Tibial nerve (tissue), 4 donors: ENCODE measurements at regions not wholly inside any gene's neighbourhood (a gene's known extent, or its start where the extent isn't known, plus 50 kb on each side); places are given as distances from the start of the nearest gene placed in this dataset.

Experiments used
- DNase-seq, 2 donors: peaks; one replicate each; pipeline ENCODE4 v3.0.0-alpha.2; 2019; ENCODE audit warnings: low spot score in 2 of 2
- H3K27ac ChIP-seq, 4 donors: fragments of 200-600 bp; sonication (generic) in 3 of 4; one replicate each; pipeline ENCODE4 v1.5.1; 2017 to 2019; ENCODE audit warnings: mild to moderate bottlenecking in 1 of 4
- H3K27me3 ChIP-seq, 2 donors: fragments of 200-600 bp; sonication (generic) in 1 of 2; one replicate each; pipeline versions ENCODE4 v1.5.1 to v1.6.0; 2017 to 2019
- H3K36me3 ChIP-seq, 3 donors: fragments of 200-600 bp; sonication (generic); one replicate each; pipeline ENCODE4 v1.5.1; 2018 to 2019
- H3K4me1 ChIP-seq, 4 donors: fragments of 200-600 bp; sonication (generic) in 3 of 4; one replicate each; pipeline ENCODE4 v1.5.1; 2017 to 2019
- H3K4me3 ChIP-seq, 4 donors: fragments of 200-600 bp; sonication (generic) in 3 of 4; one replicate each; pipeline ENCODE4 v1.5.1; 2017 to 2019; ENCODE audit warnings: mild to moderate bottlenecking in 1 of 4, moderate library complexity in 1 of 4
- H3K9me3 ChIP-seq, 4 donors: fragments of 200-600 bp; sonication (generic) in 3 of 4; one replicate each; pipeline ENCODE4 v1.5.1; 2017 to 2019
- EP300 ChIP-seq, 2 donors: sonication (generic); formaldehyde crosslinking; IDR thresholded peaks; one replicate each; pipeline ENCODE4 v1.6.1; 2017; ENCODE audit warnings: antibody characterized with exemption in 2 of 2, mild to moderate bottlenecking in 1 of 2
- POLR2A ChIP-seq, 2 donors: fragments of 450-650 bp; IDR thresholded peaks; one replicate each; pipeline ENCODE4 v1.6.1; 2017; ENCODE audit warnings: antibody characterized with exemption in 2 of 2, mild to moderate bottlenecking in 2 of 2, moderate library complexity in 2 of 2
- WGBS, 2 donors: methylation state at CpG; one replicate each; pipeline ENCODE4 v1.1.5; 2018; 5-methylcytosine and 5-hydroxymethylcytosine counted together
- TF ChIP-seq, protein P1 (sequence below), 5 experiments: fragments of 200-600 bp in 3 of 5; fragments of 450-650 bp in 2 of 5; sonication (generic) in 3 of 5; IDR thresholded peaks; one replicate each; pipeline ENCODE4 v1.5.1; 2016 to 2019; ENCODE audit warnings: antibody characterized with exemption in 5 of 5, mild to moderate bottlenecking in 3 of 5, moderate library complexity in 2 of 5

- H3K27ac ChIP-seq: no peak overlapping the region
- no peaks in the 10 kb centered on the region for H3K36me3 ChIP-seq
- WGBS, 2 donors: 63 to 75% methylated on average over 2 of the region's 2 CpGs
- no peaks in the 10 kb centered on the region for H3K4me1 ChIP-seq
- DNase-seq: no peak
- H3K4me3 ChIP-seq: no peak overlapping the region
- no peaks in the 10 kb centered on the region for H3K9me3 ChIP-seq
- no peak for TF ChIP-seq POLR2A (IDR thresholded peaks at IDR 0.05)
- TF ChIP-seq, protein P1, sequence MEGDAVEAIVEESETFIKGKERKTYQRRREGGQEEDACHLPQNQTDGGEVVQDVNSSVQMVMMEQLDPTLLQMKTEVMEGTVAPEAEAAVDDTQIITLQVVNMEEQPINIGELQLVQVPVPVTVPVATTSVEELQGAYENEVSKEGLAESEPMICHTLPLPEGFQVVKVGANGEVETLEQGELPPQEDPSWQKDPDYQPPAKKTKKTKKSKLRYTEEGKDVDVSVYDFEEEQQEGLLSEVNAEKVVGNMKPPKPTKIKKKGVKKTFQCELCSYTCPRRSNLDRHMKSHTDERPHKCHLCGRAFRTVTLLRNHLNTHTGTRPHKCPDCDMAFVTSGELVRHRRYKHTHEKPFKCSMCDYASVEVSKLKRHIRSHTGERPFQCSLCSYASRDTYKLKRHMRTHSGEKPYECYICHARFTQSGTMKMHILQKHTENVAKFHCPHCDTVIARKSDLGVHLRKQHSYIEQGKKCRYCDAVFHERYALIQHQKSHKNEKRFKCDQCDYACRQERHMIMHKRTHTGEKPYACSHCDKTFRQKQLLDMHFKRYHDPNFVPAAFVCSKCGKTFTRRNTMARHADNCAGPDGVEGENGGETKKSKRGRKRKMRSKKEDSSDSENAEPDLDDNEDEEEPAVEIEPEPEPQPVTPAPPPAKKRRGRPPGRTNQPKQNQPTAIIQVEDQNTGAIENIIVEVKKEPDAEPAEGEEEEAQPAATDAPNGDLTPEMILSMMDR (IDR thresholded peaks at IDR 0.05): no peak
- no peaks in the 10 kb centered on the region for H3K27me3 ChIP-seq
Measured at GRCh38 chr3:135622215-135622614, 343.3 kb upstream of the PPP2R3A start.

GRCh38 chr3:135622656-135623055, 342.9 kb upstream of the PPP2R3A start:
- H3K36me3 ChIP-seq: no peaks in the 10 kb centered on the region
- H3K9me3 ChIP-seq: no peaks in the 10 kb centered on the region
- no peak overlapping the region for H3K4me3 ChIP-seq
- no peaks in the 10 kb centered on the region for H3K27me3 ChIP-seq
- no peak overlapping the region for H3K27ac ChIP-seq
- no peaks in the 10 kb centered on the region for H3K4me1 ChIP-seq
- TF ChIP-seq POLR2A (IDR thresholded peaks at IDR 0.05): no peak
- TF ChIP-seq, protein P1 (IDR thresholded peaks at IDR 0.05): no peak
- no peak for TF ChIP-seq EP300 (IDR thresholded peaks at IDR 0.05)
- no peak for DNase-seq

GRCh38 chr3:135623558-135623957, 342.0 kb upstream of the PPP2R3A start:
- Histone ChIP-seq H3K4me3 (no peak overlapping the region), H3K27ac (no peak overlapping the region), H3K9me3 (no peaks in the 10 kb centered on the region), H3K36me3 (no peaks in the 10 kb centered on the region), H3K4me1 (no peaks in the 10 kb centered on the region), H3K27me3 (no peaks in the 10 kb centered on the region)
- 79 to 81% methylated on average over 2 of the region's 2 CpGs for WGBS, 2 donors
- TF ChIP-seq POLR2A (IDR thresholded peaks at IDR 0.05) (no peak), EP300 (IDR thresholded peaks at IDR 0.05) (no peak)
- TF ChIP-seq, protein P1 (IDR thresholded peaks at IDR 0.05): no peak
- DNase-seq: no peak

GRCh38 chr3:135627057-135627456, 338.5 kb upstream of the PPP2R3A start:
- Histone ChIP-seq H3K9me3 (no peaks in the 10 kb centered on the region), H3K4me3 (no peak overlapping the region), H3K27me3 (no peaks in the 10 kb centered on the region), H3K36me3 (no peaks in the 10 kb centered on the region), H3K4me1 (no peaks in the 10 kb centered on the region), H3K27ac (no peak overlapping the region)
- WGBS, 2 donors: 60 to 68% methylated on average over 4 of the region's 4 CpGs
- no peak for DNase-seq
- TF ChIP-seq EP300 (IDR thresholded peaks at IDR 0.05) (no peak), POLR2A (IDR thresholded peaks at IDR 0.05) (no peak)
- TF ChIP-seq, protein P1 (IDR thresholded peaks at IDR 0.05): no peak

GRCh38 chr3:135629701-135630408, 335.7 kb upstream of the PPP2R3A start:
- no peak for DNase-seq

More at GRCh38 chr3:135629701-135630408, 335.7 kb upstream of the PPP2R3A start:
- Histone ChIP-seq H3K27ac (no peak overlapping the region), H3K9me3 (no peaks in the 10 kb centered on the region), H3K4me3 (no peak overlapping the region), H3K36me3 (no peaks in the 10 kb centered on the region), H3K4me1 (no peaks in the 10 kb centered on the region), H3K27me3 (no peaks in the 10 kb centered on the region)
- TF ChIP-seq, protein P1 (IDR thresholded peaks at IDR 0.05): no peak
- no peak for TF ChIP-seq POLR2A (IDR thresholded peaks at IDR 0.05)
- TF ChIP-seq EP300 (IDR thresholded peaks at IDR 0.05): no peak
- 34 to 46% methylated on average over 5 of the region's 5 CpGs for WGBS, 2 donors
